H1 (cell line): ENCODE measurements at regions not wholly inside any gene's neighbourhood (a gene's known extent, or its start where the extent isn't known, plus 50 kb on each side); places are given as distances from the start of the nearest gene placed in this dataset.
"Not testable (repeated sequence)": the region's sequence is repeated elsewhere in the genome, so short reads cannot be mapped to it uniquely, and the experiment has no call there.

Source experiments
- CTCF ChIA-PET: fragments of 300-600 bp; sonication (Branson Sonifier 250); formaldehyde crosslinking; loops from one replicate; lab custom pipeline; 2021; ENCODE audit not compliant: partially characterized antibody; lab: Charles Lee
- POLR2A ChIA-PET: fragments of 300-600 bp; sonication (Branson Sonifier 250); formaldehyde crosslinking; loops from one replicate; lab custom pipeline; 2021; ENCODE audit warnings: inconsistent platforms; ENCODE audit not compliant: partially characterized antibody; lab: Charles Lee
- DNase-seq, 2 experiments: peaks; one replicate each; pipeline versions ENCODE4 v3.0.0 to v3.0.0-alpha.2; 2010 to 2022; ENCODE audit warnings: low spot score in 2 of 2, low read depth in 1 of 2, mixed read lengths in 1 of 2
- FAIRE-seq: peaks from 2 replicates; lab custom pipeline; 2011; peaks lifted over from hg19 to GRCh38; lab: Jason Lieb, UNC
- H2AFZ ChIP-seq: 2 replicates; pipeline ENCODE4 v1.8.1; 2012; ENCODE audit warnings: low read length, inconsistent platforms
- H2AK5ac ChIP-seq: 2 replicates; pipeline ENCODE4 v1.6.1; 2013; ENCODE audit warnings: low read depth, low read length
- H2BK120ac ChIP-seq: replicated peaks from 2 replicates; pipeline ENCODE3; 2013; ENCODE audit warnings: low read depth, low read length, inconsistent platforms
- H2BK12ac ChIP-seq: 2 replicates; pipeline ENCODE4 v1.6.1; 2013; ENCODE audit warnings: low read depth, low read length
- H2BK15ac ChIP-seq: 2 replicates; pipeline ENCODE4 v1.6.1; 2013; ENCODE audit warnings: low read length
- H2BK20ac ChIP-seq: 2 replicates; pipeline ENCODE4 v1.6.1; 2013; ENCODE audit warnings: low read length
- H2BK5ac ChIP-seq: 2 replicates; pipeline ENCODE4 v1.6.1; 2013; ENCODE audit warnings: low read depth, low read length
- H3K14ac ChIP-seq: 2 replicates; pipeline ENCODE4 v1.6.1; 2013; ENCODE audit warnings: inconsistent platforms; ENCODE audit not compliant: insufficient read length
- H3K18ac ChIP-seq: 2 replicates; pipeline ENCODE4 v1.6.1; 2013; ENCODE audit warnings: low read length; ENCODE audit errors: extremely low read depth
- H3K23ac ChIP-seq: 2 replicates; pipeline ENCODE4 v1.6.1; 2013; ENCODE audit warnings: inconsistent platforms; ENCODE audit not compliant: insufficient read length
- H3K23me2 ChIP-seq: 2 replicates; pipeline ENCODE4 v1.6.1; 2013; ENCODE audit warnings: low read depth, low read length
- H3K27ac ChIP-seq: 2 replicates; pipeline ENCODE4 v1.6.1; 2011; ENCODE audit warnings: low read depth, low read length, inconsistent platforms
- H3K27me3 ChIP-seq, 4 experiments: replicated peaks in 1 of 4; 1 replicate in 1 of 4; 2 replicates in 3 of 4; pipeline versions ENCODE4 v1.6.1 to v1.8.1; 2011 to 2013; ENCODE audit warnings: low read length in 3 of 4, mild to moderate bottlenecking in 3 of 4, inconsistent platforms in 2 of 4, mixed read lengths in 2 of 4, moderate library complexity in 1 of 4; ENCODE audit not compliant: control insufficient read depth in 3 of 4, insufficient read depth in 3 of 4; ENCODE audit errors: extremely low read depth in 1 of 4
- H3K36me3 ChIP-seq, 4 experiments: 2 replicates each; pipeline versions ENCODE4 v1.6.1 to v1.8.1; 2011 to 2013; ENCODE audit warnings: mild to moderate bottlenecking in 4 of 4, low read length in 3 of 4, moderate library complexity in 2 of 4, control low read depth in 1 of 4, inconsistent platforms in 1 of 4; ENCODE audit not compliant: insufficient read depth in 4 of 4, control insufficient read depth in 2 of 4
- H3K4ac ChIP-seq: replicated peaks from 2 replicates; pipeline ENCODE3; 2013; ENCODE audit warnings: low read length, low read depth, mixed read lengths, inconsistent platforms; ENCODE audit not compliant: insufficient read length
- H3K4me1 ChIP-seq, 4 experiments: replicated peaks in 1 of 4; 1 replicate in 1 of 4; 2 replicates in 3 of 4; pipeline versions ENCODE4 v1.6.1 to v1.8.1; 2011 to 2013; ENCODE audit warnings: low read length in 3 of 4, inconsistent platforms in 2 of 4, mixed read lengths in 1 of 4; ENCODE audit not compliant: insufficient read depth in 4 of 4, control insufficient read depth in 3 of 4
- H3K4me2 ChIP-seq, 2 experiments: 2 replicates each; pipeline versions ENCODE4 v1.6.1 to v1.8.1; 2011 to 2013; ENCODE audit warnings: low read depth in 2 of 2, low read length in 2 of 2, control low read depth in 1 of 2, inconsistent platforms in 1 of 2, mild to moderate bottlenecking in 1 of 2; ENCODE audit not compliant: insufficient read depth in 1 of 2
- H3K4me3 ChIP-seq, 4 experiments: fragments of 200-600, 300-600 bp in 1 of 4; sonication (generic), shearing (Covaris generic), sonication (Bioruptor Twin) in 1 of 4; 2 replicates each; pipeline versions ENCODE4 v1.5.1 to v1.8.1; 2011 to 2016; ENCODE audit warnings: low read length in 4 of 4, low read depth in 3 of 4, control low read depth in 2 of 4, inconsistent platforms in 2 of 4, mild to moderate bottlenecking in 2 of 4, mixed read lengths in 1 of 4, moderate library complexity in 1 of 4; ENCODE audit not compliant: insufficient read depth in 2 of 4; ENCODE audit errors: extremely low read depth in 1 of 4
- H3K56ac ChIP-seq: replicated peaks from 2 replicates; pipeline ENCODE3; 2013; ENCODE audit warnings: low read depth, mild to moderate bottlenecking, mixed read lengths, low read length, inconsistent platforms; ENCODE audit not compliant: insufficient read length
- H3K79me1 ChIP-seq: 2 replicates; pipeline ENCODE4 v1.6.1; 2013; ENCODE audit warnings: low read depth, low read length, control low read depth
- H3K79me2 ChIP-seq, 2 experiments: 2 replicates each; pipeline versions ENCODE4 v1.6.1 to v1.8.1; 2012 to 2013; ENCODE audit warnings: low read length in 2 of 2, mild to moderate bottlenecking in 2 of 2, inconsistent platforms in 1 of 2; ENCODE audit not compliant: insufficient read depth in 2 of 2, control insufficient read depth in 1 of 2
- H3K9ac ChIP-seq, 4 experiments: replicated peaks in 1 of 4; 1 replicate in 1 of 4; 2 replicates in 3 of 4; pipeline versions ENCODE4 v1.6.1 to v1.8.1; 2011 to 2013; ENCODE audit warnings: low read depth in 3 of 4, low read length in 3 of 4, control low read depth in 2 of 4, mild to moderate bottlenecking in 2 of 4, moderate library complexity in 2 of 4, inconsistent platforms in 1 of 4; ENCODE audit errors: extremely low read depth in 1 of 4
- H3K9me3 ChIP-seq, 2 experiments: 2 replicates each; pipeline versions ENCODE4 v1.6.1 to v1.8.1; 2012 to 2013; ENCODE audit warnings: mild to moderate bottlenecking in 2 of 2, moderate library complexity in 2 of 2, control low read depth in 1 of 2, inconsistent platforms in 1 of 2, low read depth in 1 of 2, low read length in 1 of 2, mixed read lengths in 1 of 2; ENCODE audit not compliant: insufficient read depth in 2 of 2
- H4K20me1 ChIP-seq, 2 experiments: replicated peaks in 1 of 2; 2 replicates each; pipeline versions ENCODE3 to v1.8.1; 2011 to 2013; ENCODE audit warnings: inconsistent platforms in 2 of 2, low read length in 2 of 2, mild to moderate bottlenecking in 1 of 2; ENCODE audit not compliant: insufficient read depth in 2 of 2, control insufficient read depth in 1 of 2
- H4K5ac ChIP-seq: 2 replicates; pipeline ENCODE4 v1.6.1; 2013; ENCODE audit warnings: low read length, low read depth, mixed read lengths, inconsistent platforms; ENCODE audit not compliant: insufficient read length
- H4K8ac ChIP-seq: 2 replicates; pipeline ENCODE4 v1.8.0; 2013; ENCODE audit warnings: mild to moderate bottlenecking, moderate library complexity, low read length, inconsistent platforms; ENCODE audit not compliant: insufficient read depth; ENCODE audit errors: extremely low read depth
- H4K91ac ChIP-seq: replicated peaks from 2 replicates; pipeline ENCODE3; 2013; ENCODE audit warnings: low read length, mixed read lengths, inconsistent platforms; ENCODE audit not compliant: insufficient read length
- WGBS, 2 experiments: shearing (Covaris generic) in 1 of 2; methylation state at CpG; one replicate each; pipeline versions ENCODE4 v1.1.6 to v1.1.7; 2013 to 2015; ENCODE audit warnings: low lambda C conversion rate in 2 of 2, mixed read lengths in 2 of 2, inconsistent platforms in 1 of 2, low coverage in 1 of 2, missing lambda C conversion rate in 1 of 2; ENCODE audit not compliant: insufficient replicate concordance in 2 of 2, insufficient coverage in 1 of 2, insufficient read length in 1 of 2; ENCODE audit errors: extremely low coverage in 1 of 2, missing lambda C conversion rate in 1 of 2; 5-methylcytosine and 5-hydroxymethylcytosine counted together

DNA sequence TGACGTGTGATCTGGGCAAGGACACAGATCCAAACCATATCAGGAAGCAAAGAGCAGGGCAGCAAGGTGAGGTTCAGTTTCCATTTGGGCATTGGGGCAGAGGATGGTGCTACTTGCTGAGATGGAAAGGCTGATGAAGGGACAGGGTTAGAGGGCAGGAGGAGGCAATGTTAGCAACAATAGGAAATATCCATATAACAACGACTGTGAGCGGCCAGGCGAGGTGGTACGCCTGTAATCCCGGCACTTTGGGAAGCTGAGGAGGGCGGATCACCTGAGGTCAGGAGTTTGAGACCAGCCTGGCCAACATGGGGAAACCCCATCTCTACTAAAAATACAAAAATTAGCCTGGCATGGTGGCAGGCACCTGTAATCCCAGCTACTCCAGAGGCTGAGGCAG lies 144.5 kb downstream of the IRX5 start:
- 90% methylated on average over 7 of the region's 7 CpGs; no CpG with 5 or more reads in 1 of the 2 experiments for WGBS, 2 experiments
- CTCF ChIA-PET, result interaction anchor here (1.4 kb wide), 1 partner anchor 178 kb away, joined by 3 read pairs; no protein-coding TSS in a partner anchor
- not testable (repeated sequence) for FAIRE-seq

More for the DNA sequence above, 144.5 kb downstream of the IRX5 start:
- H3K56ac ChIP-seq, H3K18ac ChIP-seq, H2BK12ac ChIP-seq, H2AK5ac ChIP-seq, H3K14ac ChIP-seq, H2BK20ac ChIP-seq, H4K20me1 ChIP-seq, H4K5ac ChIP-seq, H4K91ac ChIP-seq, H3K4me3 ChIP-seq, H3K27me3 ChIP-seq, H3K4ac ChIP-seq, H2BK15ac ChIP-seq, H3K27ac ChIP-seq, H2BK120ac ChIP-seq, H3K4me2 ChIP-seq, H4K8ac ChIP-seq, H3K79me2 ChIP-seq, DNase-seq, H3K9me3 ChIP-seq, H3K23me2 ChIP-seq, POLR2A ChIA-PET, H3K23ac ChIP-seq, H3K79me1 ChIP-seq, H3K36me3 ChIP-seq, H2BK5ac ChIP-seq, H3K9ac ChIP-seq, H2AFZ ChIP-seq, H3K4me1 ChIP-seq: not testable (repeated sequence)
